Panc1 (cell line): ENCODE measurements at regions not wholly inside any gene's neighbourhood (a gene's known extent, or its start where the extent isn't known, plus 50 kb on each side); places are given as distances from the start of the nearest gene placed in this dataset.

Source experiments
- ATAC-seq: fragments of 200-7000 bp; cut with Tn5 transposase; 2 replicates; pipeline ENCODE4 v1.9.1; 2020; ENCODE audit warnings: mild to moderate bottlenecking, moderate library complexity
- BruUV-seq: library from RNA; stranded (reverse); fragments of 400-500 nt; replicated peaks from 2 replicates; lab custom pipeline; 2021; lab: Mats Ljungman, UMichigan
- CTCF ChIA-PET: fragments of 300-600 bp; sonication (Branson Sonifier 250); formaldehyde crosslinking; loops from one replicate; lab custom pipeline; 2022; ENCODE audit warnings: antibody characterized with exemption; lab: Charles Lee
- POLR2A ChIA-PET: fragments of 300-600 bp; sonication (Branson Sonifier 250); formaldehyde crosslinking; loops from one replicate; lab custom pipeline; 2022; ENCODE audit warnings: antibody characterized with exemption; lab: Charles Lee
- DNase-seq: peaks from one replicate; pipeline ENCODE4 v3.0.0-alpha.2; 2010; ENCODE audit warnings: low read depth, low spot score
- H3K27ac ChIP-seq: 2 replicates; pipeline ENCODE4 v1.5.1; 2011; ENCODE audit warnings: mild to moderate bottlenecking, low read length, inconsistent platforms
- H3K27me3 ChIP-seq: fragments of 200-500 bp; sonication (Bioruptor generic); 2 replicates; pipeline ENCODE4 v1.6.0; 2014; ENCODE audit warnings: low read length, inconsistent platforms; ENCODE audit not compliant: control insufficient read depth, insufficient read depth
- H3K36me3 ChIP-seq: fragments of 200-500 bp; sonication (Bioruptor generic); 2 replicates; pipeline ENCODE4 v1.5.1; 2014; ENCODE audit warnings: inconsistent platforms, mild to moderate bottlenecking, low read length, moderate library complexity; ENCODE audit not compliant: control insufficient read depth, insufficient read depth
- H3K4me1 ChIP-seq: 2 replicates; pipeline ENCODE4 v1.5.1; 2011; ENCODE audit warnings: inconsistent platforms, mild to moderate bottlenecking, low read length, moderate library complexity; ENCODE audit not compliant: control insufficient read depth, insufficient read depth
- H3K4me3 ChIP-seq, 2 experiments: 2 replicates each; pipeline ENCODE4 v1.5.1; 2011 to 2012; ENCODE audit warnings: low read depth in 2 of 2, low read length in 2 of 2, mild to moderate bottlenecking in 2 of 2, inconsistent platforms in 1 of 2, moderate library complexity in 1 of 2
- H3K9me3 ChIP-seq: fragments of 200-500 bp; sonication (Bioruptor generic); 2 replicates; pipeline ENCODE4 v1.5.1; 2014; ENCODE audit warnings: low read depth, mild to moderate bottlenecking, inconsistent platforms, low read length, moderate library complexity; ENCODE audit not compliant: control insufficient read depth, insufficient read depth
- POLR2AphosphoS5 ChIP-seq: IDR thresholded peaks from 2 replicates; pipeline ENCODE4 v1.6.1; 2012; ENCODE audit warnings: mild to moderate bottlenecking, low read depth, low read length, moderate library complexity
- SIN3A ChIP-seq: IDR thresholded peaks from 2 replicates; pipeline ENCODE4 v1.6.1; 2012; ENCODE audit warnings: low read depth, mild to moderate bottlenecking, low read length, moderate library complexity, borderline replicate concordance; ENCODE audit not compliant: insufficient read depth
- TCF7L2 ChIP-seq: IDR thresholded peaks from 2 replicates; pipeline ENCODE4 v1.6.1; 2011; ENCODE audit warnings: mild to moderate bottlenecking, low read depth, low read length, inconsistent platforms
- in situ Hi-C: cut with HindIII; loops from 2 replicates; pipeline ENCODE4 v1.10.0; 2016; ENCODE audit warnings: low sequenced_read_pairs, low pct_unique_long_range_greater_than_20kb
- intact Hi-C: fragments of 100-400 bp; cut with micrococcal nuclease; formaldehyde crosslinking; loops from one replicate; pipeline ENCODE4 v1.10.0; 2022; ENCODE audit not compliant: unreplicated experiment
- TF ChIP-seq, protein P1 (sequence below), 2 experiments: IDR thresholded peaks; 2 replicates each; pipeline ENCODE4 v1.6.1; 2011 to 2012; ENCODE audit warnings: low read depth in 2 of 2, control low read depth in 1 of 2, low read length in 1 of 2, mild to moderate bottlenecking in 1 of 2, moderate library complexity in 1 of 2; ENCODE audit not compliant: insufficient read depth in 1 of 2
- TF ChIP-seq, protein P2 (sequence below): fragments of 450-650 bp; IDR thresholded peaks from 2 replicates; pipeline ENCODE4 v1.5.1; 2017; ENCODE audit warnings: mild to moderate bottlenecking

DNA sequence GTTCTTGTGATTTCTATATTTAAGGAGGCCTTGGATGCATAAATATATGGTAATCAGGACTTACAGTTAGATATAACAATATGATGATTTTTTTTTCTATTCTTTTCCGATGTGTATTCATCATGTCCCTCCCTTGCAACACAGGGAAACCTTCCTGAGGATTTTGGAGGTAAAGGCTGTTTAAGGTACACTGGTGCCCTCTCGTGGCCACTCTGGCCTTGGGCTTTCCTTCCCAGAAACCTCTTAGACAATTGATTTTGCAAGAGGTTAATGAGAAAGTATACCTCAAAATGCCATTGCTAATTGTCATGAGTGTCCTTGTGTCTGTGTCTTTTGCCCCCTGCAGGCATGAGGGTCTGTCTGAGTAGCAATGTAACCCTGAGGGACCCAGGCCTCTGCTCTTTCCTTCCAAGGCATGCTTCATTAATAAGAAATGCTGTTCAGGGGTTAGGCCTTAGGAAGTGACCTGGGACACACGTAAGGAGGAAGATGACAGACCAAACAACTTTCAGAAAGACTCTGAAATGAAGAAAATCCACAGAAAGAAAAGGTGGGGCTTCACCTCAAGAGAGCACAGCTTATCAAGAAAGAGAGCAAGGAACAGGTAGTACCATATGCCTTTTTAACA, 70.3 kb upstream of the PPP2R3A start:
- ChIA-PET POLR2A (no interaction called here), CTCF (no interaction called here)
- Histone ChIP-seq H3K9me3 (no peaks in the 10 kb centered on the region), H3K27me3 (no peaks in the 10 kb centered on the region; the same call in 1 of the 2 replicates), H3K36me3 (no peaks in the 10 kb centered on the region), H3K4me3 (no peak overlapping the region), H3K4me1 (no peaks in the 10 kb centered on the region), H3K27ac (no peak overlapping the region)
- intact Hi-C loops, result loop anchor here (1.0 to 10.0 kb wide), 3 partner anchors 160 to 1293 kb away; partner anchors contain the start of gene EPHB1
- BruUV-seq, result no TSS peak
- TF ChIP-seq, protein P1, sequence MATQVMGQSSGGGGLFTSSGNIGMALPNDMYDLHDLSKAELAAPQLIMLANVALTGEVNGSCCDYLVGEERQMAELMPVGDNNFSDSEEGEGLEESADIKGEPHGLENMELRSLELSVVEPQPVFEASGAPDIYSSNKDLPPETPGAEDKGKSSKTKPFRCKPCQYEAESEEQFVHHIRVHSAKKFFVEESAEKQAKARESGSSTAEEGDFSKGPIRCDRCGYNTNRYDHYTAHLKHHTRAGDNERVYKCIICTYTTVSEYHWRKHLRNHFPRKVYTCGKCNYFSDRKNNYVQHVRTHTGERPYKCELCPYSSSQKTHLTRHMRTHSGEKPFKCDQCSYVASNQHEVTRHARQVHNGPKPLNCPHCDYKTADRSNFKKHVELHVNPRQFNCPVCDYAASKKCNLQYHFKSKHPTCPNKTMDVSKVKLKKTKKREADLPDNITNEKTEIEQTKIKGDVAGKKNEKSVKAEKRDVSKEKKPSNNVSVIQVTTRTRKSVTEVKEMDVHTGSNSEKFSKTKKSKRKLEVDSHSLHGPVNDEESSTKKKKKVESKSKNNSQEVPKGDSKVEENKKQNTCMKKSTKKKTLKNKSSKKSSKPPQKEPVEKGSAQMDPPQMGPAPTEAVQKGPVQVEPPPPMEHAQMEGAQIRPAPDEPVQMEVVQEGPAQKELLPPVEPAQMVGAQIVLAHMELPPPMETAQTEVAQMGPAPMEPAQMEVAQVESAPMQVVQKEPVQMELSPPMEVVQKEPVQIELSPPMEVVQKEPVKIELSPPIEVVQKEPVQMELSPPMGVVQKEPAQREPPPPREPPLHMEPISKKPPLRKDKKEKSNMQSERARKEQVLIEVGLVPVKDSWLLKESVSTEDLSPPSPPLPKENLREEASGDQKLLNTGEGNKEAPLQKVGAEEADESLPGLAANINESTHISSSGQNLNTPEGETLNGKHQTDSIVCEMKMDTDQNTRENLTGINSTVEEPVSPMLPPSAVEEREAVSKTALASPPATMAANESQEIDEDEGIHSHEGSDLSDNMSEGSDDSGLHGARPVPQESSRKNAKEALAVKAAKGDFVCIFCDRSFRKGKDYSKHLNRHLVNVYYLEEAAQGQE (IDR thresholded peaks at IDR 0.05; ENCODE audit: insufficient read depth in 1 of 2, low read depth in 2 of 2, low read length in 1 of 2), result no peak
- TF ChIP-seq SIN3A, result no peak
- TF ChIP-seq, protein P2, sequence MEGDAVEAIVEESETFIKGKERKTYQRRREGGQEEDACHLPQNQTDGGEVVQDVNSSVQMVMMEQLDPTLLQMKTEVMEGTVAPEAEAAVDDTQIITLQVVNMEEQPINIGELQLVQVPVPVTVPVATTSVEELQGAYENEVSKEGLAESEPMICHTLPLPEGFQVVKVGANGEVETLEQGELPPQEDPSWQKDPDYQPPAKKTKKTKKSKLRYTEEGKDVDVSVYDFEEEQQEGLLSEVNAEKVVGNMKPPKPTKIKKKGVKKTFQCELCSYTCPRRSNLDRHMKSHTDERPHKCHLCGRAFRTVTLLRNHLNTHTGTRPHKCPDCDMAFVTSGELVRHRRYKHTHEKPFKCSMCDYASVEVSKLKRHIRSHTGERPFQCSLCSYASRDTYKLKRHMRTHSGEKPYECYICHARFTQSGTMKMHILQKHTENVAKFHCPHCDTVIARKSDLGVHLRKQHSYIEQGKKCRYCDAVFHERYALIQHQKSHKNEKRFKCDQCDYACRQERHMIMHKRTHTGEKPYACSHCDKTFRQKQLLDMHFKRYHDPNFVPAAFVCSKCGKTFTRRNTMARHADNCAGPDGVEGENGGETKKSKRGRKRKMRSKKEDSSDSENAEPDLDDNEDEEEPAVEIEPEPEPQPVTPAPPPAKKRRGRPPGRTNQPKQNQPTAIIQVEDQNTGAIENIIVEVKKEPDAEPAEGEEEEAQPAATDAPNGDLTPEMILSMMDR, result peak; percentile 94
- TF ChIP-seq POLR2AphosphoS5, result no peak
- TF ChIP-seq TCF7L2, result no peak
- DNase-seq, result peak; percentile 69
- peak; percentile 87 for ATAC-seq
- in situ Hi-C loops, result no loop called here

DNA sequence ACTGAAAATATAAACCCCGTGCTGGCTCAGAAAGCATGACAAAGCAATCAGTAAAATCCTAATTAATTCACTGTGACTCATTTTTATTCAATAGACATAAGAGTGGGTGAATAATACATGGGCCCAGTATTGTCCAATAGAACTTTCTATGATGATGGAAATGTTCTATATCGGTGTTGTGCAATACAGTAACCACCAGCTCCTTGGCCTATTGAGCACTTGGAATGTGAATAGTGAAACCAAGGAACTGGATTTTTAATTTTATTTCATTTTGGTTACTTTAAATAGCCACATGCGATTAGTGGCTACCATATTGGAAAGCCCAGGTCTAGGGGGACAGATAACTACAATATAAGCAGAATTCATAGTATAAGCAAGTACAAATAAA, 69.8 kb upstream of the PPP2R3A start:
- DNase-seq, result no peak
- no peaks in the 10 kb centered on the region; the same call in 1 of the 2 replicates for H3K27me3 ChIP-seq
- H3K27ac ChIP-seq, result no peak overlapping the region
- H3K4me1 ChIP-seq, result no peaks in the 10 kb centered on the region
- no peak overlapping the region for H3K4me3 ChIP-seq
- no peak for ATAC-seq
- ChIA-PET POLR2A (no interaction called here), CTCF (no interaction called here)
- no TSS peak for BruUV-seq
- no peaks in the 10 kb centered on the region for H3K9me3 ChIP-seq
- TF ChIP-seq SIN3A, result no peak
- TF ChIP-seq, protein P1 (IDR thresholded peaks at IDR 0.05; ENCODE audit: insufficient read depth in 1 of 2, low read depth in 2 of 2, low read length in 1 of 2), result no peak
- TF ChIP-seq, protein P2, result no peak
- TF ChIP-seq POLR2AphosphoS5, result no peak
- TF ChIP-seq TCF7L2, result no peak
- no peaks in the 10 kb centered on the region for H3K36me3 ChIP-seq
- intact Hi-C loops, result loop anchor here (1.0 to 10.0 kb wide), 3 partner anchors 161 to 1293 kb away; partner anchors contain the start of gene EPHB1
- in situ Hi-C loops, result no loop called here
